GM03348 (cell line): ENCODE measurements at regions not wholly inside any gene's neighbourhood (a gene's known extent, or its start where the extent isn't known, plus 50 kb on each side); places are given as distances from the start of the nearest gene placed in this dataset.

ENCODE experiments used
- DNase-seq: peaks from one replicate; pipeline ENCODE4 v3.0.0; 2012; ENCODE audit warnings: low spot score

DNA sequence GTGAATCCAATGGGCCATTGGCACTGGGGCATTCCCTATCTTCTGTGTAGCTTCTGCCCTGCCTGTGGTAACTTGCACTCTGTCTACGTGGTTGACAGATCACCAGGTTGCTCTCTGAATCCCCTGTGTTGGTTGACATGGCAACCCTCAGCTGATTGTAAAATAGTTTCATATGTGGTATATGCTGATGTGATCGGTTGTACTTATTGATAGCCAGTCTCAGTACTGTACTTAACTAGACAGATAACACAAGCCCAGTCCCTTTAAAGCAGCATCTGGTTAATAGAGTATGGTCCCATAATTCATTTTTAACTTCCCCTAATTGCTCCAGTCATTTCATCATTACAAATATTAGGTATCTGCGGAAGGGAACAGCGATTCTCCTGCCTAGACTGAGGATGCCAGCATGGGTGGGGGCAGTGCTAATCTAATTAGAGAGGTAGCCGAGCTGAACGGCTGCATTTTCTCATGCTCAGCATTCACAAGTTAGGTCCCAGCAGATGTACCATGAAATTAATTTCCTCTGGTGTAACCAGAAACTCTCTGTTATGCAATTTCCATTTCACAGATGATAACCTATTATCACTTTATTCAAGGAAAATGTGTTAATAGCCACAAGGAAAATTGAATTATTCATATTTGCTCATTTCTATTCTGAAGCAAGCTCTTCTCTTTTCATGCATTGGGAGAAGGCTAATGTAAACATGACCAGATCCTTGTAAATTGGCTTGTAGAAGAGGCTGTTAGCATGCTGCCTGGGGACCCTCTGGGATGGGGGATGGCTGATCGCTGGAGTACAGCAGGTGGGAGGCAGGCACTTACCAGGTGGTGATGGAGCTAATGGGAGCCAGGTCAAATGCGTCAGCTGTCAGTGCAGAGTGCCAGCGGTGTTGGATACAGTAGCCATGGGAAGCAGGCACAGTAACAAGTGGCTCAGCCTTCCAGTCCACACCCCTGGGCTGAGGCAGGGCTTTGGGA is 608.3 kb downstream of the GALR1 start:
- DNase-seq: no peak

- DNase-seq: no peak
These were observed 610.0 kb downstream of the GALR1 start for GRCh38 chr18:77859634-77860033.

DNA sequence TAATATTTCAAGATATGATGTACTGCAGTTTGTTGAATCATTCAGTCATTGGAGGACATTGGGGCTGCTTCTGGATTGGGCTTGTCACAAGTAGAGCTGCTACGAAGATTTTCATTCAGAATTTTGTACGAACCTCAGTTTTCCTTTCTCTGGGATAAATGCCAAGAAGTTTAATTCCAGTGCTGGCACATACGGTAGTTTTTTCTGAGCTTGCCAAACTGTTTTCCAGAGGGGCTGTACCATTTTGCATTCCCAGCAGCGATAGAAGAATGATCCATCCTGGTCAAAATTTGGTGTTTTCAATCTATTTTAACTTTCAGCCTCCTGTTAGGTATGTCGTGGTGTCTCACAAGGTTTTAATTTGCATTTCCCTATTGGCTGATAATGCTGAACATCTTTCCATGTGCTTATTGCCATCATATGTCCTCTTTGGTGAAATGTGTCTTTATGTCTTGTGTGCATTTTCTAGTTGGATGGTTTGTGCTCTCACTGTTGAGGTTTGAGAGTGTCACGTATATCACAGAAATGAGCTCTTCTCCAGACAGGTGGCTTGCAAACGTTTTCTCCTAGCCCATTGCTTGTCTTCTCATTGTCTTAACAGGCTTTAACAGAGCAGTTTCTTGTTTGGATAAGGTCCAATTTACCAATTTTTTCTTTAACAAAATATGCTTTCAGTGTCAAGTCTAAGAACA is 612.6 kb downstream of the GALR1 start:
- DNase-seq: no peak

DNA sequence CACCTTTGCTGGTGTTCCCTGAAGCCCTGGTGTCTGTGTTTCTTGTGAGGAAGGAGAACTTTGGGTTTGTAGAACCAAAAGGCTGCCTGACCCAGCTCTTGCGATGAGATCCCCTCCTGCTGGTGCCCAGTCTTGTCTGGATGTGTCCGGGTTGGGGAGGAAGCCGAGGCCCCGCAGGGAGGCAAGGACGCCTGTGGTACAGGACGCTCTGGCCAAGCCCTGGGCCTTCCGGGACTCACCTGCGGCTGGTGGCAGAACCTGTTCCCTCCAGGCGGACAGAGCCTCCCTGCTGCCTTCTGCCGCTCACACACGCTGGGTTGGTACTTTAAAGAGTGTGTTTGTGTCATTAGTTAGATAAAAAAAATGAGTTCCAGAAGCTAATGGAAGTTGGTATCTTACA is 616.2 kb downstream of the GALR1 start:
- no peak for DNase-seq

DNA sequence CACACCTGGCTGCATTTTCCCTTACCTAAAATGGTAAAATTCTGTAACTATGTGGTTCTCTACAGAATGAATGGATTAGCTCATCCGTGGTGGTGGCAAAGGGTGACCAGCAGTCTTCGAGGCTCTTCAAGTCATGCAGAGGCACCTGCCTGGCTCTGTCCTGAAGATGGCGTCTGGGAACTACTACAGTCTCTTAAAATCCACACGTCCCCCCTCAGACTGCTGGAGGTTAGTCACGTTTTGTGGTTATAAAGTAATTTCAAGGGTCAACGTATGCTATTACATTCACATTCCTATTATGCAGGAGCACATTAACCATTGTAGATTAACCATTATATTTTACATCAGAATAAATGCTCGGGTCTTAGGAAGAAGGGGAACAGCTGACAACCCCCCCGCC is 616.7 kb downstream of the GALR1 start:
- DNase-seq: no peak

GRCh38 chr18:77870199-77870598 is 620.6 kb downstream of the GALR1 start:
- DNase-seq: no peak

- DNase-seq: no peak
These were observed 621.2 kb downstream of the GALR1 start for GRCh38 chr18:77870894-77871293.

GRCh38 chr18:77872166-77872565 is 622.5 kb downstream of the GALR1 start:
- no peak for DNase-seq

DNA sequence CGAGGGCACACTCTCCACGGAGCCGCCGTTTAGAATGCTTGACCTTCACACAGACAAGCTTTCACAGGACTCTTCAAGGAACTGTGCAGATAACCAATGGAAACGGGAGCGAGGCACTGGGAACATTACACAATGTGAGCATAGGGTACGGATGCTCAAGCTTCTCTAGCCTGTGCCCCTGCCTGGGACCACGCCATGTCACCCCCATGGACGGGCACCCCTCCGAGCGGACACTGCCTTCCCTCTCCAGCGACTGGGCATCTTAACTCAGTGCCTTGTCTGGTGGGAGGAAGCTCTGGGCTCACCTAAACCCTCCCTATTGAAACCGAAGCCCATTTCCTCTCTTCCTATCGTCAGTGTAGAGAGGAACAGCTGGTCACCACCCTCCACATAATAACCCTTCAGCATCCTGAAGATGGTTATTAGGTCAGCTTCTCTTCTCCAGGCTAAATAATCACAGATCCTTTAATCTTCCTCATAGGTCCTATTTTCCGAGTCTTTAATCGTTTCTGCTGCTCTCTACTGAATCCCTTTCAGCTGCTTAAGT is 626.7 kb downstream of the GALR1 start:
- DNase-seq: no peak

GRCh38 chr18:77879829-77880228 is 630.2 kb downstream of the GALR1 start:
- no peak for DNase-seq

DNA sequence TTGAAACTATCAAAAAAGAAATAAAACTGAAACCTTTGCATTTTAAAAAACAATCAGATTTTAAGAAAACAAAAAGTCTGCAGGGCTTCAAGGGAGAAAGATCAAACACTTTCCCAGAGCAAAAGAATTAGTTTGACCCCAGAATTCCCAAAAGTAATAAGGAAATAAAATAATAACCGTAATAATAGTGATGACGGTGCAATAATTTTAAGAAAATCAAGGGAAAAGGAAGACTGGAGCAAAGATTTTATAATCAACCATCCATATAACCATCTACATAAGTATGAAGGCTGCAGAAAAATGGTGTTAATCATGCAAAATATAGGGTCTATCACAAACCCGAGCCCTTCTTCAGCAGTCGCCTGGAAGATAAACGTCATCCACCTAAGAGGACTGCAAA is 634.8 kb downstream of the GALR1 start:
- no peak for DNase-seq

DNA sequence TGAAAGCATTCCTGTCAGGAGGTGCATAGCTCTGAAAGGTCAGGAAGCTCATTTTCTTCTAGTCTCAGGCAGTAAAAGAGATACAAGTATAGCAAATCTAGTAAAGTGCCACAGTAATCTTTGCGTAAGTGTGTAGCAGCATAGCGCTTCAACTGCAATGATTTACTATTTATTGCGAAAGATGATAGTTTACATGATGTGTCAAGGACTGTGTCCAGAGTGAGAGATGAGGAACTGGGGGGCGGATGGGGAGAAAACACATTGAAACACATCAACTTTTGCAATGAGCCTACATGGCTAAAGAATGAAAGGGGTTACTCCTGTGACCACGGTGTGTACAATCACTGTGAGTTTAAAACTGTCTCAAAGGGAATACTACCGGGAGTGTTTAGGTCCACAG is 644.4 kb downstream of the GALR1 start:
- no peak for DNase-seq

- no peak for DNase-seq
These were observed 645.6 kb downstream of the GALR1 start for GRCh38 chr18:77895250-77895649.

DNA sequence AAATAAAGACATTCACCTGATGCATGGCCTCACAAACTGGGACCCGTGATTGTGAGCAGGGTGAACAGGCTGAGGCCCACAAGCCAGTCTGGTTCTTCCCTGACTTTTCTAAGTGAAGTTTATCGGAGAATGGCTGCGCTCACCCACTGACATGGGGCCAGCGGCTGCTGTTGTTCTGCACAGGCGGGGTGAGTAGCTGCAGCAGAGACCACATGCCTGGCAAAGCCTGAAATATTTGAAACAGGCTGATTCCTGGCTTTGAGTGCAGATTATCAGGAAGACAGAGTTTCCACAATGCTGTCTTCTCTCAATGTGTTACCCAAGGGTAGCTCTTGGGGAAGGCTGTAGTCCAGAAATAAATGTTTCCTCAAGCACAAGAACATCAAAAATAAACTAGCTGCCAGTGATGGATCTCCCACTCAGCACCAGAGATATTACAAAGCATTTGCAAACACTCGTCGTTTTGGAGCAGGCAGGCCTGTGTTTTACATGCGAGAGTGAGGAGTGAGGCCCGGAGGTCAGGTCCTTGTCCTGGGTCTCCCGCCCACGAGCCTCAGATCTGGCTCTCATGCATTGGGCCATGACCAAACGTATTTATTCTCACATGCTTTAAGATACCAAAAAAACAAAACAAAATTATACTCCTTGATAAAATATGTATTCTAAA is 647.1 kb downstream of the GALR1 start:
- no peak for DNase-seq

- DNase-seq: no peak
These were observed 648.0 kb downstream of the GALR1 start for GRCh38 chr18:77897606-77898005.

- DNase-seq: peak; percentile 88
These were observed 650.5 kb downstream of the GALR1 start for GRCh38 chr18:77899972-77900754.

DNA sequence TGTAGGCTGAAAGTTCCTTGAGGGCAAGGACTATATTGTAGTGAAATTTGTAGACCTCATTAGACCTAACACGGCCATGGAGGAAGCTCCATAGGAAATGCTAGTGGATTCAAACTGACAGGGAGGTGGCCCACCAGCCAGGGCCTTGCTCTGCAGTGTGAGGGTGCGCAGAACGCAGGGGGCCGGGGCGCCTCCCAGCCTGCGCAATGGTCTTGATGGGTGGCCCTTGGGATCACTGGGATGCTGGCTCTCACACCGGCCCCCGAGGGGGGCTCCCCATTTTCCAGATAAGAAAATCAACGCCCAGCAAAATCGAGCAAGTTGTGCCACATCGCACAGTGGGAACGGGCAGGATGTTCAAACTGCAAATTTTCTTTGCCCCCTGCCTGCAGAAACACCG is 655.4 kb downstream of the GALR1 start:
- DNase-seq: no peak

DNA sequence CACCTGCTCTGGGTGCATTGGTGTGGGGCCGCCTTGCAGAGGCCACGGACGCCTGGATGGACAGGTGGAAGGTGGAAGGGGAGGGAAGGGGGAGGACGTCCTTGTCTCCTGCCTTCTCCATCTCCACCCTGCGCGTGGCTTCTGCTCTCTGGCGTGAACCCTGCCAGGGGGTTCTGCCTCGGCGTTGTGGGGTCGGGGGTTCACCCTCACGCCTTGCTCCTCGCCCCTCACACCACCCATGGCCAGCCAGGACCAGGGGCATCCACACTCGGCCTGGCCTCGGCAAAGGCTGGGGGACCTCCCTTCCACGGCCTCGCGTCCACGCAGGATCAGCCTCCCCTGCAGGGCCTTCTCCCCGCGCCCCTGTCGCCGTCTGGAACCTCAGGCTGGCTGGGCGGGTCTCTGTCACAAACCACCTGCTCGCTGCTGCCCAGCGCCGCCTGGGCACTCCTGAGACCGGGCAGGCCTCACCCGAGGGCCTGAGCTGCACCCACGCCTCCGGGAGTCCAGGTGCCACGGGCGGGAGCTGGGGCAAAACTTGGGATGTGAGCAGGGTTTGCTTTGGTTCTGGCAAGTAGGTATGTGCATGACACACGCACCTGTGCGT is 655.9 kb downstream of the GALR1 start:
- no peak for DNase-seq

DNA sequence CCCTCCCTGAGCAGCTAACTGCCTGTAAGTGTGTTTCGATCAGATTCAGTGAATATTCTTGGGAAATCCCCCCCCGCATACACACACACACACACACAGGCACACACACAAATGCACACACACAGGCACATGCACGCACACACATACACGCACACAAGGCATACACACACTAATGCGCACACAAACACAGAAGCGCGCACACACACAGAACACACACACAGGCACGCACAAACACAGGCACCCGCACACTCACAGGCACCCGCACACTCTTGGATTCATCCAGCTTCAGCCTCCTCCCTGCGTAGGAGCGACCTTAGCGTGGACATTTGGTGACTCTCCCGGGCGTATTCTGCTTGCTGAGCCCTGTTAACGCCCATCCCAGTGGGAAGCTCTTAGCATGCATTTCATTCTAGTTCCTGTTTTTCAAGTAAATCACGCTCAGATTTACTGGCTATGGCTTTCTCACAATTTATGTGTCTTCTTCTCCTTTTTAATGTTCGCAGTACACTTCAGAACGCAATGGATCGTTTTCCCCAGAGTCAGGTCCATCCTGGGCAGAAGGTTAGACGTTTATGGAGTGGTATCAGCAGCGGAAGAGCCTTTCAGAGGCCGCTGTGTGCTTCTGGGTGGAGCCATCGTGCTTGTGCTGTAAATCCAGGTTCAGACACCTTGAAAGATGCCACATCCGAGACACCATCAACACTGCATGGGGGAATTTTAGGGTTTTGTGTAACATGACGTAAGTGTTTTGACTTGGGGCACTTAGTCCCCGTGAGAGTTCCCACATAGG is 656.6 kb downstream of the GALR1 start:
- DNase-seq: no peak

GRCh38 chr18:77910347-77910746 is 660.7 kb downstream of the GALR1 start:
- DNase-seq: no peak
